ENCODE measurements at regions not wholly inside any gene's neighbourhood (a gene's known extent, or its start where the extent isn't known, plus 50 kb on each side); places are given as distances from the start of the nearest gene placed in this dataset.

GRCh38 chr12:60027266-60027665 is 431.4 kb downstream of the SLC16A7 start:
- no peak for DNase-seq (ENCODE audit: low read depth in 4 of 4, low spot score in 3 of 4)

- DNase-seq (ENCODE audit: low read depth in 4 of 4, low spot score in 3 of 4), result no peak
Measured at GRCh38 chr12:60034147-60034546, 438.3 kb downstream of the SLC16A7 start.

- DNase-seq (ENCODE audit: low read depth in 4 of 4, low spot score in 3 of 4), result no peak
Measured at GRCh38 chr12:60035835-60036234, 440.0 kb downstream of the SLC16A7 start.

- DNase-seq (ENCODE audit: low read depth in 4 of 4, low spot score in 3 of 4), result no peak
Measured at GRCh38 chr12:60042835-60043234, 447.0 kb downstream of the SLC16A7 start.

- DNase-seq (ENCODE audit: low read depth in 4 of 4, low spot score in 3 of 4), result no peak
Measured at GRCh38 chr12:60043236-60043635, 447.4 kb downstream of the SLC16A7 start.

- DNase-seq (ENCODE audit: low read depth in 4 of 4, low spot score in 3 of 4), result no peak
Measured at GRCh38 chr12:60052483-60052882, 456.7 kb downstream of the SLC16A7 start.

- DNase-seq (ENCODE audit: low read depth in 4 of 4, low spot score in 3 of 4), result no peak
Measured at GRCh38 chr12:60059180-60059579, 463.4 kb downstream of the SLC16A7 start.

GRCh38 chr12:60066655-60067054 is 470.8 kb downstream of the SLC16A7 start:
- DNase-seq (ENCODE audit: low read depth in 4 of 4, low spot score in 3 of 4), result no peak

- DNase-seq (ENCODE audit: low read depth in 4 of 4, low spot score in 3 of 4), result no peak
Measured at GRCh38 chr12:60070552-60070951, 474.7 kb downstream of the SLC16A7 start.

- no peak for DNase-seq (ENCODE audit: low read depth in 4 of 4, low spot score in 3 of 4)
Measured at GRCh38 chr12:60071759-60072191, 475.9 kb downstream of the SLC16A7 start.

- no peak for DNase-seq (ENCODE audit: low read depth in 4 of 4, low spot score in 3 of 4)
Measured at GRCh38 chr12:60072911-60073310, 477.1 kb downstream of the SLC16A7 start.

- DNase-seq (ENCODE audit: low read depth in 4 of 4, low spot score in 3 of 4), result no peak
Measured at GRCh38 chr12:60075091-60075490, 479.3 kb downstream of the SLC16A7 start.

- no peak for DNase-seq (ENCODE audit: low read depth in 4 of 4, low spot score in 3 of 4)
Measured at GRCh38 chr12:60078026-60078425, 482.2 kb downstream of the SLC16A7 start.

- no peak for DNase-seq (ENCODE audit: low read depth in 4 of 4, low spot score in 3 of 4)
Measured at GRCh38 chr12:60093428-60093827, 497.6 kb downstream of the SLC16A7 start.

- DNase-seq (ENCODE audit: low read depth in 4 of 4, low spot score in 3 of 4), result no peak
Measured at GRCh38 chr12:60094436-60094835, 498.6 kb downstream of the SLC16A7 start.

GRCh38 chr12:60096727-60097126 is 500.9 kb downstream of the SLC16A7 start:
- DNase-seq (ENCODE audit: low read depth in 4 of 4, low spot score in 3 of 4), result no peak

GRCh38 chr12:60100160-60100559 is 504.3 kb downstream of the SLC16A7 start:
- no peak for DNase-seq (ENCODE audit: low read depth in 4 of 4, low spot score in 3 of 4)

GRCh38 chr12:60100852-60101251 is 505.0 kb downstream of the SLC16A7 start:
- no peak for DNase-seq (ENCODE audit: low read depth in 4 of 4, low spot score in 3 of 4)

- DNase-seq (ENCODE audit: low read depth in 4 of 4, low spot score in 3 of 4), result no peak
Measured at GRCh38 chr12:60101715-60102114, 505.9 kb downstream of the SLC16A7 start.

- no peak for DNase-seq (ENCODE audit: low read depth in 4 of 4, low spot score in 3 of 4)
Measured at GRCh38 chr12:60106214-60106613, 510.4 kb downstream of the SLC16A7 start.

GRCh38 chr12:60107992-60108391 is 512.2 kb downstream of the SLC16A7 start:
- no peak for DNase-seq (ENCODE audit: low read depth in 4 of 4, low spot score in 3 of 4)

- no peak for DNase-seq (ENCODE audit: low read depth in 4 of 4, low spot score in 3 of 4)
Measured at GRCh38 chr12:60112063-60112462, 516.2 kb downstream of the SLC16A7 start.

GRCh38 chr12:60112763-60113162 is 516.9 kb downstream of the SLC16A7 start:
- no peak for DNase-seq (ENCODE audit: low read depth in 4 of 4, low spot score in 3 of 4)

- DNase-seq (ENCODE audit: low read depth in 4 of 4, low spot score in 3 of 4), result no peak
Measured at GRCh38 chr12:60114169-60114568, 518.3 kb downstream of the SLC16A7 start.
